ENCODE measurements at regions not wholly inside any gene's neighbourhood (a gene's known extent, or its start where the extent isn't known, plus 50 kb on each side); places are given as distances from the start of the nearest gene placed in this dataset.

- DNase-seq = peak; percentile 56
- ATAC-seq = no peak
- Histone ChIP-seq H3K27ac (ENCODE audit: low read length) (no peak overlapping the region), H2AFZ (ENCODE audit: low read length) (no peak overlapping the region), H3K9me2 (replicated peaks; ENCODE audit: low read length) (no peaks in the 10 kb centered on the region), H3F3A (ENCODE audit: low read length, unreplicated experiment) (no peaks in the 10 kb centered on the region), H3K4me3 (ENCODE audit: low read length) (no peak overlapping the region), H3K4me2 (ENCODE audit: low read length) (no peak overlapping the region), H3K9ac (ENCODE audit: low read length) (no peak overlapping the region), H3K27me3 (ENCODE audit: low read length) (no peaks in the 10 kb centered on the region), H3K36me3 (ENCODE audit: low read depth, low read length) (no peaks in the 10 kb centered on the region), H4K20me1 (ENCODE audit: low read length) (no peaks in the 10 kb centered on the region), H3K4me1 (ENCODE audit: insufficient read depth, low read length) (peaks cover 13% of the 10 kb centered on the region), H3K9me3 (ENCODE audit: low read length) (no peaks in the 10 kb centered on the region), H3K79me2 (ENCODE audit: low read length) (no peaks in the 10 kb centered on the region)
- BruUV-seq (replicated peaks) = no TSS peak
- intact Hi-C loops (cut with micrococcal nuclease) = no loop called here
- POLR2A ChIA-PET (ENCODE audit: unreplicated experiment) = no interaction called here
- CTCF ChIA-PET = no interaction called here
- no peak for TF ChIP-seq EZH2phosphoT487 (IDR thresholded peaks at IDR 0.05; ENCODE audit: borderline replicate concordance, low read length)
These were observed 371.3 kb downstream of the FBXW7 start for GRCh38 chr4:152164561-152164960.

DNA sequence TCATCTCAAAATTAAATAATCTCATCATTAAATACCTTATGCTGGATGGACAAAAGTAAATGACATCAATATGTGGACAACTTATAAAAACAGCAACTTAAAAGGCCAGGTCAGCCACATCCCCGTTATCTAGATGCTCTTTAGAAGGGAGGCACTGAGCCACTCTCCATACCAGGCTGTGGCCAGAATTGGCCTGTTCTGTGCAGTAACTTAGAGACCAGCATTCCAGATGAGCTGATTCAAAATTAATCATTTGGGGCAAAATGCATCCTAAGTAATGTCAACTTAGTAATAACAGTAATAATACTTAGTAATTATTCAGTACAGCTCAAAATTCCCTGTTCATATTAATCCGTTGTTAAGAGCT is 373.6 kb downstream of the FBXW7 start:
- Histone ChIP-seq H3K79me2 (ENCODE audit: low read length) (no peaks in the 10 kb centered on the region), H3K4me2 (ENCODE audit: low read length) (no peak overlapping the region), H4K20me1 (ENCODE audit: low read length) (no peaks in the 10 kb centered on the region), H3K9me2 (replicated peaks; ENCODE audit: low read length) (no peaks in the 10 kb centered on the region), H3K36me3 (ENCODE audit: low read depth, low read length) (no peaks in the 10 kb centered on the region), H3F3A (ENCODE audit: low read length, unreplicated experiment) (no peaks in the 10 kb centered on the region), H2AFZ (ENCODE audit: low read length) (no peak overlapping the region), H3K9me3 (ENCODE audit: low read length) (no peaks in the 10 kb centered on the region), H3K27ac (ENCODE audit: low read length) (peak overlapping the region; percentile 31), H3K4me3 (ENCODE audit: low read length) (no peak overlapping the region), H3K9ac (ENCODE audit: low read length) (no peak overlapping the region; the same call in 1 of the 2 replicates), H3K27me3 (ENCODE audit: low read length) (no peaks in the 10 kb centered on the region), H3K4me1 (ENCODE audit: insufficient read depth, low read length) (peaks cover 13% of the 10 kb centered on the region)
- ATAC-seq (peak; percentile 79), DNase-seq (peak; percentile 12)
- CTCF ChIA-PET = interaction anchor here (0.6 kb wide), 1 partner anchor 223 kb away, joined by 4 read pairs; no protein-coding TSS in a partner anchor
- intact Hi-C loops (cut with micrococcal nuclease) = loop anchor here (1.0 kb wide), 1 partner anchor 151 kb away; no protein-coding TSS in a partner anchor
- no TSS peak for BruUV-seq (replicated peaks)
- POLR2A ChIA-PET (ENCODE audit: unreplicated experiment) = no interaction called here
- no peak for TF ChIP-seq EZH2phosphoT487 (IDR thresholded peaks at IDR 0.05; ENCODE audit: borderline replicate concordance, low read length)
- TF ChIP-seq, protein P1, sequence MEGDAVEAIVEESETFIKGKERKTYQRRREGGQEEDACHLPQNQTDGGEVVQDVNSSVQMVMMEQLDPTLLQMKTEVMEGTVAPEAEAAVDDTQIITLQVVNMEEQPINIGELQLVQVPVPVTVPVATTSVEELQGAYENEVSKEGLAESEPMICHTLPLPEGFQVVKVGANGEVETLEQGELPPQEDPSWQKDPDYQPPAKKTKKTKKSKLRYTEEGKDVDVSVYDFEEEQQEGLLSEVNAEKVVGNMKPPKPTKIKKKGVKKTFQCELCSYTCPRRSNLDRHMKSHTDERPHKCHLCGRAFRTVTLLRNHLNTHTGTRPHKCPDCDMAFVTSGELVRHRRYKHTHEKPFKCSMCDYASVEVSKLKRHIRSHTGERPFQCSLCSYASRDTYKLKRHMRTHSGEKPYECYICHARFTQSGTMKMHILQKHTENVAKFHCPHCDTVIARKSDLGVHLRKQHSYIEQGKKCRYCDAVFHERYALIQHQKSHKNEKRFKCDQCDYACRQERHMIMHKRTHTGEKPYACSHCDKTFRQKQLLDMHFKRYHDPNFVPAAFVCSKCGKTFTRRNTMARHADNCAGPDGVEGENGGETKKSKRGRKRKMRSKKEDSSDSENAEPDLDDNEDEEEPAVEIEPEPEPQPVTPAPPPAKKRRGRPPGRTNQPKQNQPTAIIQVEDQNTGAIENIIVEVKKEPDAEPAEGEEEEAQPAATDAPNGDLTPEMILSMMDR (conservative IDR thresholded peaks at IDR 0.05; ENCODE audit: low read depth, low read length) = no peak
- TF ChIP-seq EZH2 (IDR thresholded peaks at IDR 0.05; ENCODE audit: low read length, unreplicated experiment) = no peak

DNA sequence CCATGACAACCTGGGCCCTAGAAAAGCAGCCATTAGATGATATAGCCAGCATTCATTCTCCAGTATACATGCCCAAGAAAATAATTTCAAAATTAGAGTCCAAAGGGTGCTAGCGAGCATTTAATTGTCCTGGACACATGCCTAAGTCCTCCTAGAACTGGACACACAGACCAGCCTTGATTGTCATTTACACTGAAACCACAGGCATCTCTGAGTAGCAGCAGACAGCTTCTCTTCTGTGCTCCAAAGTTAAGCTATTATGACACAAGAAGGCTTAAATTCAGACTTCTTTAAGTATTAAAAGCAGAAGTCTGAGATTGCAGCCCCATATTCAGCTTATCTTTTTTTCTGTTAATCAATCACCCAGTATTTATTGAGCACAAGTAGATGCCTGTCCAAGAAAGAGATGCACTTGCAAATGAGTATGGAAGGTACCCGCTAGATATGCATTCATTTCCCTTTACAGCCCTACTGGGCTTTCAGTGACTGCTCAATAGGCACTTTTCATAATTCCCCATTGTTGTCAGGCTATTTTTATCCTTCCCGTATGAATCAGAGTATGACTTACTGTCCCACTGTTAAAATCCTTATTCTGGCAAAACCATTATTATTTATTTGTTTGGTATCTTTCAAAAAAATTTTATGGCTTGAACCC is 374.1 kb downstream of the FBXW7 start:
- peak; percentile 91 for ATAC-seq
- Histone ChIP-seq H3K79me2 (ENCODE audit: low read length) (no peaks in the 10 kb centered on the region), H4K20me1 (ENCODE audit: low read length) (no peaks in the 10 kb centered on the region), H3K36me3 (ENCODE audit: low read depth, low read length) (no peaks in the 10 kb centered on the region), H3K4me1 (ENCODE audit: insufficient read depth, low read length) (peaks cover 13% of the 10 kb centered on the region), H3K9ac (ENCODE audit: low read length) (no peak overlapping the region), H3F3A (ENCODE audit: low read length, unreplicated experiment) (no peaks in the 10 kb centered on the region), H3K4me2 (ENCODE audit: low read length) (no peak overlapping the region), H3K9me3 (ENCODE audit: low read length) (no peaks in the 10 kb centered on the region), H2AFZ (ENCODE audit: low read length) (no peak overlapping the region), H3K27ac (ENCODE audit: low read length) (peak overlapping the region; percentile 38), H3K4me3 (ENCODE audit: low read length) (no peak overlapping the region), H3K27me3 (ENCODE audit: low read length) (no peaks in the 10 kb centered on the region), H3K9me2 (replicated peaks; ENCODE audit: low read length) (no peaks in the 10 kb centered on the region)
- DNase-seq = peak; percentile 45
- intact Hi-C loops (cut with micrococcal nuclease) = loop anchor here (1.0 kb wide), 1 partner anchor 151 kb away; no protein-coding TSS in a partner anchor
- TF ChIP-seq, protein P1 (conservative IDR thresholded peaks at IDR 0.05; ENCODE audit: low read depth, low read length) = no peak
- TF ChIP-seq EZH2phosphoT487 (IDR thresholded peaks at IDR 0.05; ENCODE audit: borderline replicate concordance, low read length) = no peak
- TF ChIP-seq EZH2 (IDR thresholded peaks at IDR 0.05; ENCODE audit: low read length, unreplicated experiment) = no peak
- ChIA-PET CTCF (interaction anchor here (0.6 kb wide), 1 partner anchor 224 kb away, joined by 4 read pairs; no protein-coding TSS in a partner anchor), POLR2A (ENCODE audit: unreplicated experiment) (no interaction called here)
- no TSS peak for BruUV-seq (replicated peaks)

All from PC-3 (cell line).